AG09309 (cell line): ENCODE measurements at regions not wholly inside any gene's neighbourhood (a gene's known extent, or its start where the extent isn't known, plus 50 kb on each side); places are given as distances from the start of the nearest gene placed in this dataset.

Experiments used
- DNase-seq: peaks from one replicate; pipeline ENCODE4 v3.0.0-alpha.2; 2010; ENCODE audit warnings: low read depth
- H3K4me3 ChIP-seq: 2 replicates; pipeline ENCODE4 v1.5.1; 2011; ENCODE audit warnings: mild to moderate bottlenecking, low read depth, low read length, moderate library complexity; ENCODE audit not compliant: control insufficient read depth
- TF ChIP-seq, protein P1 (sequence below): IDR thresholded peaks from 2 replicates; pipeline ENCODE4 v1.5.1; 2011; ENCODE audit warnings: mild to moderate bottlenecking, low read depth, low read length, inconsistent platforms; ENCODE audit not compliant: insufficient read depth, control insufficient read depth; ENCODE audit errors: missing control alignments

- TF ChIP-seq, protein P1, sequence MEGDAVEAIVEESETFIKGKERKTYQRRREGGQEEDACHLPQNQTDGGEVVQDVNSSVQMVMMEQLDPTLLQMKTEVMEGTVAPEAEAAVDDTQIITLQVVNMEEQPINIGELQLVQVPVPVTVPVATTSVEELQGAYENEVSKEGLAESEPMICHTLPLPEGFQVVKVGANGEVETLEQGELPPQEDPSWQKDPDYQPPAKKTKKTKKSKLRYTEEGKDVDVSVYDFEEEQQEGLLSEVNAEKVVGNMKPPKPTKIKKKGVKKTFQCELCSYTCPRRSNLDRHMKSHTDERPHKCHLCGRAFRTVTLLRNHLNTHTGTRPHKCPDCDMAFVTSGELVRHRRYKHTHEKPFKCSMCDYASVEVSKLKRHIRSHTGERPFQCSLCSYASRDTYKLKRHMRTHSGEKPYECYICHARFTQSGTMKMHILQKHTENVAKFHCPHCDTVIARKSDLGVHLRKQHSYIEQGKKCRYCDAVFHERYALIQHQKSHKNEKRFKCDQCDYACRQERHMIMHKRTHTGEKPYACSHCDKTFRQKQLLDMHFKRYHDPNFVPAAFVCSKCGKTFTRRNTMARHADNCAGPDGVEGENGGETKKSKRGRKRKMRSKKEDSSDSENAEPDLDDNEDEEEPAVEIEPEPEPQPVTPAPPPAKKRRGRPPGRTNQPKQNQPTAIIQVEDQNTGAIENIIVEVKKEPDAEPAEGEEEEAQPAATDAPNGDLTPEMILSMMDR = no peak
- H3K4me3 ChIP-seq = no peak overlapping the region
- DNase-seq = no peak
These were observed 74.9 kb downstream of the ALG10 start for GRCh38 chr12:34097213-34097612.

GRCh38 chr12:34105392-34105933, 83.2 kb downstream of the ALG10 start:
- no peak overlapping the region for H3K4me3 ChIP-seq
- TF ChIP-seq, protein P1 = no peak
- no peak for DNase-seq

DNA sequence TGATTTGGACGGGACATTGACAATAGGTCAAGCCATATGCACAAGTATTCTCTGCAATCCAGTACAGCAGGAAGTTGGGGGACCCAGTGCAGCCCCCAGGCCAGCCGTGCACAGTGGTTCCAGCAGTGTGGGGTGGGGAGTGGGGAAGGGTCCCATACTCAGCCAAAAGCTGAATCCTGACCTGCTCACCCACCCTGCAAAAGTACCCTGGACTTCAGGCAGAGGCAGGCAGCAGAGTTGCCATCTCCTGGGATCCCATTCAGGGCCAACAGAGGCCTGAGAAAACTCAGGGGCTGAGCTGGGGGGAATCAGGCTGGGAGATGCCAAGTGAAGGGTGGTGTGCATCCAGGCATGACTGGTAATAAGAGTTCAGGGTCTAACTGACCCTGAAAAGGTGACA, 83.9 kb downstream of the ALG10 start:
- no peak overlapping the region for H3K4me3 ChIP-seq
- DNase-seq = no peak
- TF ChIP-seq, protein P1 = no peak

DNA sequence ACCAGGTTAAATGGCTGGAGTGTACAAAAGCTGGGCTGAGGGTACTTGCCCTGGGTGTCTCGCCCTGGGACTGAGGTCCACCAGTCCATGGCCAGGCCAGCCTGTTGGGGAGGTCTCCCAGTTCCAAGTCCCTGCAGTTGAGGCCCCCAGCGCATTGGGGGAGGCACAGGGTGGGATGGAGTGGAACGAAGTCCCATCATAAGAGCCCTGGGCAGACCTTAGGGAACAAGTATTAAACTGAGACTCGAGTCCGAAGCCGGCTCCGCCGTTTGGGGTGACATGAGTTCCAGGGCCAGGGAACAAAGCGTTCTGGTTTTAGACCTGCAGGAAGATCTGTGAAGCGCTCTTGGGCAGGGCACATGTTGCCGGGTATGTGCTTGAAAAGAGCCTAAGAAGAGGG, 84.7 kb downstream of the ALG10 start:
- DNase-seq = no peak
- TF ChIP-seq, protein P1 = no peak
- no peak overlapping the region for H3K4me3 ChIP-seq

- TF ChIP-seq, protein P1 = no peak
- no peak overlapping the region for H3K4me3 ChIP-seq
- no peak for DNase-seq
These were observed 85.6 kb downstream of the ALG10 start for GRCh38 chr12:34107781-34108404.

DNA sequence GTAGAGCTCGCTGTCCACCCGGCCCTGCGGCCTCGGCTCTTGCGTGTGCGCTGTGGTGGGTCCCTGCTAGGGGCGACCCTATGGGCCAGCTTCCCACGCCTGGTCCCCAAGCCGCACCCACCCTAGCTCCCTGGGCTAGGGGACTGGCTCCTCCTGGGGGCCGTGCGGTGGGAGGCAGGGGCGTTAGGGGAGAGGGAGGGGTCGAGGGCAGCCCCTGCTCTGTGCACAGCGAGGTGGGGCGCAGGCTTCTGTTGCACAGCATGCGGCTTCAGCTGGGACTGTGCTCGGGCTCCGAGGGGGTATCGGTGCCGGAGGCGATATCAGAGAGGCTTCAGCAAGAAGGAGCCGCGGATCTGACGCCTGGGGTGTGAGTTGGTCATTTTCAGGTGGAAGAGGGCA, 86.1 kb downstream of the ALG10 start:
- TF ChIP-seq, protein P1 = no peak
- no peak for DNase-seq

More for the DNA sequence above, 86.1 kb downstream of the ALG10 start:
- no peak overlapping the region for H3K4me3 ChIP-seq
